Stimulated activated CD4-positive, alpha-beta T cell treated with anti-CD3 and anti-CD28 coated beads, Interleukin-1b, Interleukin-23, amount 100 ng/mL, for 24 hours (primary cell): ENCODE measurements at regions not wholly inside any gene's neighbourhood (a gene's known extent, or its start where the extent isn't known, plus 50 kb on each side); places are given as distances from the start of the nearest gene placed in this dataset.

Source experiments
- DNase-seq, 4 experiments: peaks; one replicate each; pipeline ENCODE4 v3.0.0-alpha.2; 2020; ENCODE audit warnings: low read depth in 4 of 4, low spot score in 1 of 4

GRCh38 chr4:60117726-60118323 lies 1082.3 kb upstream of the ADGRL3 start:
- no peak for DNase-seq

GRCh38 chr4:60122820-60123219 lies 1077.3 kb upstream of the ADGRL3 start:
- no peak for DNase-seq

- no peak for DNase-seq
Measured at GRCh38 chr4:60128888-60129287, 1071.2 kb upstream of the ADGRL3 start.

GRCh38 chr4:60129740-60130139 lies 1070.4 kb upstream of the ADGRL3 start:
- no peak for DNase-seq

GRCh38 chr4:60133375-60133774 lies 1066.8 kb upstream of the ADGRL3 start:
- no peak for DNase-seq

GRCh38 chr4:60134099-60134498 lies 1066.0 kb upstream of the ADGRL3 start:
- DNase-seq: no peak

GRCh38 chr4:60155088-60155487 lies 1045.0 kb upstream of the ADGRL3 start:
- no peak for DNase-seq

GRCh38 chr4:60173103-60173502 lies 1027.0 kb upstream of the ADGRL3 start:
- no peak for DNase-seq

GRCh38 chr4:60173718-60174117 lies 1026.4 kb upstream of the ADGRL3 start:
- no peak for DNase-seq

GRCh38 chr4:60175241-60175640 lies 1024.9 kb upstream of the ADGRL3 start:
- no peak for DNase-seq

GRCh38 chr4:60187428-60187827 lies 1012.7 kb upstream of the ADGRL3 start:
- DNase-seq: no peak

GRCh38 chr4:60189286-60189685 lies 1010.8 kb upstream of the ADGRL3 start:
- DNase-seq: no peak

GRCh38 chr4:60194214-60194613 lies 1005.9 kb upstream of the ADGRL3 start:
- DNase-seq: no peak

- DNase-seq: no peak
Measured at GRCh38 chr4:60195256-60195655, 1004.9 kb upstream of the ADGRL3 start.

GRCh38 chr4:60201052-60201673 lies 999.0 kb upstream of the ADGRL3 start:
- peak in 2 of 4 experiments; percentile 2 for DNase-seq

GRCh38 chr4:60209588-60209987 lies 990.5 kb upstream of the ADGRL3 start:
- DNase-seq: no peak

GRCh38 chr4:60215906-60216305 lies 984.2 kb upstream of the ADGRL3 start:
- DNase-seq: no peak

- DNase-seq: no peak
Measured at GRCh38 chr4:60216752-60217151, 983.4 kb upstream of the ADGRL3 start.

GRCh38 chr4:60221866-60222265 lies 978.3 kb upstream of the ADGRL3 start:
- DNase-seq: no peak

GRCh38 chr4:60223208-60223923 lies 976.8 kb upstream of the ADGRL3 start:
- no peak for DNase-seq

GRCh38 chr4:60241866-60242265 lies 958.3 kb upstream of the ADGRL3 start:
- no peak for DNase-seq

- no peak for DNase-seq
Measured at GRCh38 chr4:60249784-60250183, 950.3 kb upstream of the ADGRL3 start.

GRCh38 chr4:60250657-60251056 lies 949.5 kb upstream of the ADGRL3 start:
- DNase-seq: no peak
